Gastroesophageal sphincter (tissue), 3 donors: ENCODE measurements at regions not wholly inside any gene's neighbourhood (a gene's known extent, or its start where the extent isn't known, plus 50 kb on each side); places are given as distances from the start of the nearest gene placed in this dataset.

ENCODE experiments used
- EP300 ChIP-seq: sonication (generic); formaldehyde crosslinking; IDR thresholded peaks from one replicate; pipeline ENCODE4 v1.6.1; 2017; ENCODE audit warnings: antibody characterized with exemption, mild to moderate bottlenecking
- POLR2A ChIP-seq, 2 donors: fragments of 450-650 bp; IDR thresholded peaks; one replicate each; pipeline ENCODE4 v1.6.1; 2017; ENCODE audit warnings: antibody characterized with exemption in 2 of 2, mild to moderate bottlenecking in 2 of 2, moderate library complexity in 1 of 2
- POLR2AphosphoS5 ChIP-seq: sonication (generic); formaldehyde crosslinking; IDR thresholded peaks from one replicate; pipeline ENCODE4 v1.6.1; 2017; ENCODE audit warnings: antibody characterized with exemption
- TF ChIP-seq, protein P1 (sequence below), 4 experiments: fragments of 200-600 bp in 2 of 4; fragments of 450-650 bp in 2 of 4; sonication (generic) in 1 of 4; IDR thresholded peaks; one replicate each; pipeline ENCODE4 v1.5.1; 2017 to 2019; ENCODE audit warnings: antibody characterized with exemption in 4 of 4, mild to moderate bottlenecking in 2 of 4, moderate library complexity in 2 of 4

DNA sequence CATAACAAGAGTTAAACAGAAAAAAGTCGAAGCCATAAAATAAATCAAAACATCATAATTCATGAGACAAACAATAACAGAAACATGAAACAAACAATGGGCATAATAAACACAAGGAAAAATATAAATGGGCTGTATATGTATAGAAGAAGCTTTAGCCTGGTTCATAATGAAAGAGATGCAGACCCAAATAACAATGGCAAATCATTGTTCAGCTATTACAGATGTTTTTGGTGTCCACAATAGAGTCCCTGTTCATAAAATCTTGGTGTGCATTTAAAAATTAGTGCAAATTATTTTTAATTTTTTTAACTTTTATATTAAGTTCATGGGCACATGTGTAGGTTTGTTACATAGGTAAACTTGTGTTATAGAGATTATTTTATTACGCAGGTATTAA, 1185.9 kb upstream of the B3GALT2 start:
- TF ChIP-seq, protein P1, sequence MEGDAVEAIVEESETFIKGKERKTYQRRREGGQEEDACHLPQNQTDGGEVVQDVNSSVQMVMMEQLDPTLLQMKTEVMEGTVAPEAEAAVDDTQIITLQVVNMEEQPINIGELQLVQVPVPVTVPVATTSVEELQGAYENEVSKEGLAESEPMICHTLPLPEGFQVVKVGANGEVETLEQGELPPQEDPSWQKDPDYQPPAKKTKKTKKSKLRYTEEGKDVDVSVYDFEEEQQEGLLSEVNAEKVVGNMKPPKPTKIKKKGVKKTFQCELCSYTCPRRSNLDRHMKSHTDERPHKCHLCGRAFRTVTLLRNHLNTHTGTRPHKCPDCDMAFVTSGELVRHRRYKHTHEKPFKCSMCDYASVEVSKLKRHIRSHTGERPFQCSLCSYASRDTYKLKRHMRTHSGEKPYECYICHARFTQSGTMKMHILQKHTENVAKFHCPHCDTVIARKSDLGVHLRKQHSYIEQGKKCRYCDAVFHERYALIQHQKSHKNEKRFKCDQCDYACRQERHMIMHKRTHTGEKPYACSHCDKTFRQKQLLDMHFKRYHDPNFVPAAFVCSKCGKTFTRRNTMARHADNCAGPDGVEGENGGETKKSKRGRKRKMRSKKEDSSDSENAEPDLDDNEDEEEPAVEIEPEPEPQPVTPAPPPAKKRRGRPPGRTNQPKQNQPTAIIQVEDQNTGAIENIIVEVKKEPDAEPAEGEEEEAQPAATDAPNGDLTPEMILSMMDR (IDR thresholded peaks at IDR 0.05), result no peak
- TF ChIP-seq POLR2AphosphoS5 (no peak), EP300 (no peak), POLR2A (IDR thresholded peaks at IDR 0.05) (no peak)
